NOMO-1 (cell line): ENCODE measurements at regions not wholly inside any gene's neighbourhood (a gene's known extent, or its start where the extent isn't known, plus 50 kb on each side); places are given as distances from the start of the nearest gene placed in this dataset.

Experiments
- DNase-seq, 2 experiments: peaks; one replicate each; lab custom pipeline; 2025; ENCODE audit not compliant: unreplicated experiment in 2 of 2; lab: John Stamatoyannopoulos, UW

DNA sequence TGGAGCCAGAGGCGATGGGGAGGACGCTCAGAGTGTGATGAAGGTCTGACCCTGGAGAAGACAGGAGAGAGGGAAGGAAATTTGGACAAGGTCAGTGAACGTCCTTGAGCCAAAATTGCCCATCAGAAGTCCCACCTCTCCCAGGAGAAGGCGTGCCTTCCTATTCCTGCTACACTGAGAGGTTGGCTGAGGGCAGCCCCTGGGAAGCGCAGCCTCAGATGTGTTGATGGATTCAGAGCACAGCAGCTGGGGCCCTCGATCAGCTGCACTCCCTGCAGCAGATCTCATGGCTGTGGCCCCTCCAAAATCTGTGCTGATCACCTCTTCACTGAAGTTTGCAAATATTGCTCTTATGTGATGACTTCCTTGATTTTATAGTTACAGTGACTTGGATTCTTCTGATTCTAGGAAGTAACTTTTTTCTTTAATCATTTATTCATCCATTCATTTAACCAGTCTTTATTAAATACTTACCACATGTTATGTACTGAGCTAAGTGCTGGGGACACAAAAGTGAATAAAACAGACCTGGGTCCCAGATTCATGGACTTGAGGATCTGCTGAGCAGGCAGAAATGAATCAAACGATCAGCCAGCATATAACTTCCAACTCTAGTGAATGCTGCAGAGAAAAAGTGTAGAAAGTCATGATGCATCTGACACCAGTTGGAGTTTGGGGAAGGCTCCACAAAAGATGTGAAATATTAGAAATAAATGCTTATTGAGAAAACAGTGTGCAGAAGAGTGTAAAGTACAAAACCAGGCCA, 69.6 kb upstream of the ARMC2 start:
- no peak for DNase-seq

GRCh38 chr6:108779536-108780275, 68.5 kb upstream of the ARMC2 start:
- peak in 1 of 2 experiments; percentile 46 for DNase-seq

DNA sequence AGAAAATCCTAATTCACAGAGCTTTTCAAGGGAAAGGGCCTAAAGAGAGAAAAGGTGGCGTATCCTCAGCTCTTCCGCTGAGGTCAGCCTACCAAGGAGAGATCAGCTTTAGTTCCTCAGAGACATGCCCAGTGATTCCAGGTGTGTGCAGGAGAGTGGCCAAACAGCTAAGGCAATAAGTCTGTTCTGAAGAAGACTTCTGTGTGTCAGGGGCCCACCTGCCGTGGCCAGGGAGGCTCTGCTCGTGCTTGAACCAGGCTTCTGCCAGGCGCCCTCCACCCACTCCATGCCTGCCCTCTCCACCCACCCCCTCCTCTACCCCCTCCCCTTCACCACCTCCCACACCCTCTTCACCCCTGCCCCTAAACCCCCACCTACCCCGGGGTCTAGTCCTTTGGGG, 67.4 kb upstream of the ARMC2 start:
- DNase-seq, result no peak

GRCh38 chr6:108781419-108782100, 66.7 kb upstream of the ARMC2 start:
- no peak for DNase-seq

- peak; percentile 71 to 84 for DNase-seq
Observed at GRCh38 chr6:108782179-108783041, 65.8 kb upstream of the ARMC2 start.

DNA sequence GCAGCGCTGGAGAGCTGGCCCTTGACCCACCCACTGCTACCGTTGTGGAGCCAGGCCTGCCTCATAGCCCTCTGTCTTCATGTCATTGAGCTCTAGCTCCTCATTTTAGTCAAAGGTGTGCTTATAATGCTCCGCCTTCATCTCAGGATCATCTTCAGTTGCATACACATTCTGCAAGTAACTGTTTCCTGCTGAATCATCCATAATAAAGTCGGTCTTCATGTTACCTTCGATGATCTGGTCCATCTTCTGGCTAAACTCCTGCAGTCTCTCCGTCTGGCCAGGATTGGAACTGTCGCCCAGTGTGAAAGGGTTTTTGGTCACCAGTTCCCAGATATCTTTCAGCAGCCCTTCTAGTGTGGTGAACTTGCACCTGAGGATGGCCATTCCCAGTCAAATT, 62.6 kb upstream of the ARMC2 start:
- DNase-seq, result no peak

DNA sequence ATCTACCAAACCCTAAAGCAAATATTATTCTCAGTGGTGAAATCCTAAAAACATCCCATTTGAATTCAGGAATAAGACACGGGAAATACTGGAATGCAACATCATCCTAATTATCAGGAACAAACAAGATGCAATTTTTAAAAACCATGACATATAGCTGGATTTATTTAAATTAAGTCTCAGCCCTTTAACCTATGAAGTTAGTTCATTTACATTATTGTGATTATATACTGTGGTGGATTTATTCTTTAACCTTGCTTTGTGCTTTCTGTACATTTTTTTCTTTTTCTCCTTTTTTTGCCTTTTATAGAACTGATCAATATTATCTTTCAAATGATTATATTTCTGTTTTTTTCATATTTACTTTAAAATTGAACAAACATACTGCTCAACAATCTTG, 59.8 kb upstream of the ARMC2 start:
- DNase-seq, result no peak

DNA sequence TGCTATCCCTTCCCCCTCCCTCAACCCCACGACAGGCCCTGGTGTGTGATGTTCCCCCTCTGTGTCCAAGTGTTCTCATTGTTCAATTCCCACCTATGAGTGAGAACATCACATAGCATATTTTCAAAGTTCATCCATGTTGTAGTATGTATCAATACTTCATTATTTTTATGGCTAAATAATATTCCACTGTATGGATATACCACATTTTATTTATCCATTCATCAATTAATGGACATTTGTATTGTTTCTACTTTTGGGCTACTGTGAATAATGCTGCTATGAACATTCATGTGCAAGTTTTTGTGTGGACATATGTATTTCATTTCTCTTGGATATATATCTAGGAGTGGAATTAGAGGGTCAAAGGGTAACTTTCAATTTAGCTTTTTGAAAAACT, 58.7 kb upstream of the ARMC2 start:
- DNase-seq, result no peak

DNA sequence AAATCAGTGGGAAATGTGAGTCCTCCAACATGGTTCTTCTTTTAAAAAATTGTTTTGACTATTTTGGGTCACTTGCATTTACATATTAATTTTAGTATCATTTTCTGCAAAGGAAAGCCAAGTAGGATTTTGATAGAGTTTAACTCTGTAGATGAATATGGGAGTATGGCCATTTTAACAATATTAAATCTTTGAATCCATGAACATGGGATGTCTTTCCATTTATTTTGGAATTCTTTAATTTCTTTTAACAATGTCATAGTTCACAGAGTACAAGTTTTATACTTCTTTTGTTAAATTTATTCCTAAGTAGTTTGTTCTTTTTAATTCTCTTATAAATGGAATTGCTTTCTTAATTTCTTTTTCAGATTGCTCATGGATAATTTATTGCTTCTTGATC, 56.5 kb upstream of the ARMC2 start:
- no peak for DNase-seq

- DNase-seq, result no peak
Observed at GRCh38 chr6:108793516-108794251, 54.5 kb upstream of the ARMC2 start.

DNA sequence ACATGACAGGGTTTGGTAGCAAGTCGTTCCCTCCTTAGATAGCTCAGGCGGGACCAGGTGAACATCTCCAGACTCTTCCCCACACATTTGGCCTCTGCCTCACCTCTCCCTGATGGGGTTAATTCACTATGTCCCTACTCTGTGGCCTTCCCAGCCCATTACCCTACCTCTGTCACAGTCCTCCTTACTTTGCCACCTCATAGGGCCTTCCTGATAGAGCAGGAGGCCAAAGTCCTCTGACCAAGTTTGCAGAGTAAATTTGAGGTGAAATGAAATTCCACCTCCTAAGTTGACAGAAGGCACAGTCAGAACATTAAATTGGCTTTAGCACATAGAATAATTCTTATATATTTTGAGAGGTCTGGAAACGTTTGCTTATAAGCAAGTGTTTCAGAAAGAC, 53.1 kb upstream of the ARMC2 start:
- no peak for DNase-seq

GRCh38 chr6:108795814-108796213, 52.4 kb upstream of the ARMC2 start:
- DNase-seq, result no peak

DNA sequence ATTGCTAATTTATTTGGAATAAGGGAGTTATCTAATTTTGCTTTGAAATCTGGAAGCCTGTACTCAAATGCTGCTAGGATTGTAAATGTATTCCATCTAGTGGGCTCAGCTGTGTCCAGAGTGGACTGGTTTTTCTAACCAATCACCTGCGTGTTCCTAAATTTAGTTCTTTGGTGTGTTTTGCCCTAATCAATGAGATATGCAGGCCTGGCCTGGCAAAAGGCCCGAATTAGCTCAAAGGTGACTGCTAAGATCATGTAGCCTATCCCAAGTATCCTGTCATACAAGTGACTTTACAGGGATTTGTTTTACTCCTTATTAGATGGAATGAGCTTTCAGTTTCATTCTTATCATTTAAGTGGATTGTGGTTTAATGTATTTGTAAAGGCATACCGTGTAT, 51.3 kb upstream of the ARMC2 start:
- no peak for DNase-seq

- DNase-seq, result no peak
Observed at GRCh38 chr6:108797951-108798669, 50.1 kb upstream of the ARMC2 start.
